Erythroblast (primary cell): ENCODE measurements at regions not wholly inside any gene's neighbourhood (a gene's known extent, or its start where the extent isn't known, plus 50 kb on each side); places are given as distances from the start of the nearest gene placed in this dataset.

Experiments
- GATA1 ChIP-seq: IDR thresholded peaks from 2 replicates; pipeline ENCODE4 v1.6.1; 2011; ENCODE audit warnings: low read depth, mild to moderate bottlenecking, control low read depth, low read length, moderate library complexity
- POLR2A ChIP-seq: IDR thresholded peaks from 2 replicates; pipeline ENCODE4 v1.6.1; 2011; ENCODE audit warnings: mild to moderate bottlenecking, low read length

DNA sequence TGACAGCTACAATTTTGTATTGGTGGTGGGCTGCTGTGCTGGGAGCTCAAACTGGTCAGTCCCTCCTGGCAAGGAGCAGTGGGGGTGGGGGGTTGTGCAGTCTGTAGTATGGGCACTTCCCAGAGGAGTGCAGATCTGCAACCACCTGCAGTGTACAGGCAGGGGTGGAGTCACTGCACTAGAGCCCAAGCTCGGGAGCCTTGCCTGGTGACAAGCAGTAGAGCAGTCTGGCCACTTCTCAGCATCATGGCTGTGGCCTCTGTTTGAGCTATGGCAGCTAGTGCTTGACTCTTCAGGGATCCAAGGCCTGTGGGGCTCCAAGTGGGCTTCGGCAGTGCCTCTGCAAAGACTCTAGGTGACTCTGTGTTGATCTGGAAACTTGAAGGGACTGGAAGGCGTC, 585.1 kb upstream of the GRM3 start:
- no peak for TF ChIP-seq POLR2A
- no peak for TF ChIP-seq GATA1
